PC-9 (cell line): ENCODE measurements at regions not wholly inside any gene's neighbourhood (a gene's known extent, or its start where the extent isn't known, plus 50 kb on each side); places are given as distances from the start of the nearest gene placed in this dataset.

Experiments used
- BruUV-seq: library from RNA; stranded (reverse); fragments of 400-500 nt; replicated peaks from 2 replicates; lab custom pipeline; 2021; lab: Mats Ljungman, UMichigan
- CTCF ChIA-PET: fragments of 300-600 bp; sonication (Branson Sonifier 250); formaldehyde crosslinking; loops from one replicate; lab custom pipeline; 2022; ENCODE audit warnings: antibody characterized with exemption; lab: Charles Lee
- POLR2A ChIA-PET: fragments of 300-600 bp; sonication (Branson Sonifier 250); formaldehyde crosslinking; loops from one replicate; lab custom pipeline; 2022; ENCODE audit warnings: antibody characterized with exemption; ENCODE audit not compliant: unreplicated experiment; lab: Charles Lee
- DNase-seq, 2 experiments: peaks; one replicate each; pipeline versions ENCODE4 v3.0.0 to v3.0.0-alpha.2; 2015 to 2022; ENCODE audit warnings: mixed read lengths in 1 of 2
- H2AFZ ChIP-seq: fragments of 200-600 bp; sonication (generic); 2 replicates; pipeline ENCODE4 v1.8.1; 2017; ENCODE audit warnings: antibody characterized with exemption
- H3F3A ChIP-seq: fragments of 200-600 bp; sonication (generic); 2 replicates; pipeline ENCODE4 v1.8.1; 2017; ENCODE audit warnings: antibody characterized with exemption, mild to moderate bottlenecking, low read depth; ENCODE audit not compliant: insufficient read depth
- H3K27ac ChIP-seq: fragments of 200-600 bp; sonication (generic); 2 replicates; pipeline ENCODE4 v1.6.1; 2016; ENCODE audit warnings: mixed run types
- H3K27me3 ChIP-seq: fragments of 200-600 bp; sonication (generic); 2 replicates; pipeline ENCODE4 v1.6.1; 2016; ENCODE audit warnings: low read depth, mixed run types; ENCODE audit not compliant: insufficient read depth
- H3K36me3 ChIP-seq: fragments of 200-600 bp; sonication (generic); 2 replicates; pipeline ENCODE4 v1.6.1; 2016; ENCODE audit warnings: low read depth, mixed run types
- H3K4me1 ChIP-seq: fragments of 200-600 bp; sonication (generic); replicated peaks from 2 replicates; pipeline ENCODE4 v1.6.1; 2016; ENCODE audit warnings: mixed run types; ENCODE audit not compliant: insufficient read depth
- H3K4me2 ChIP-seq: fragments of 200-600 bp; sonication (generic); 2 replicates; pipeline ENCODE4 v1.6.1; 2017; ENCODE audit warnings: mixed run types
- H3K4me3 ChIP-seq: fragments of 200-600 bp; sonication (generic); 2 replicates; pipeline ENCODE4 v1.6.1; 2016; ENCODE audit warnings: mixed run types
- H3K79me2 ChIP-seq: fragments of 200-600 bp; sonication (generic); 2 replicates; pipeline ENCODE4 v1.6.1; 2017; ENCODE audit warnings: low read depth, mixed run types
- H3K9me2 ChIP-seq: fragments of 200-600 bp; sonication (generic); 2 replicates; pipeline ENCODE4 v1.8.1; 2017; ENCODE audit warnings: mild to moderate bottlenecking; ENCODE audit not compliant: insufficient read depth
- H3K9me3 ChIP-seq: fragments of 200-600 bp; sonication (generic); 2 replicates; pipeline ENCODE4 v1.8.1; 2016; ENCODE audit warnings: low read depth; ENCODE audit not compliant: insufficient read depth
- H4K20me1 ChIP-seq: fragments of 200-600 bp; sonication (generic); 2 replicates; pipeline ENCODE4 v1.8.1; 2017; ENCODE audit not compliant: insufficient read depth
- EZH2 ChIP-seq: fragments of 200-600 bp; sonication (generic); IDR thresholded peaks from 2 replicates; pipeline ENCODE4 v1.8.0; 2017; ENCODE audit warnings: antibody characterized with exemption, low read depth
- intact Hi-C: fragments of 100-400 bp; cut with micrococcal nuclease; formaldehyde crosslinking; loops from one replicate; pipeline ENCODE4 v1.10.0; 2022; ENCODE audit not compliant: unreplicated experiment
- TF ChIP-seq, protein P1 (sequence below): fragments of 200-600 bp; sonication (generic); conservative IDR thresholded peaks from 2 replicates; pipeline ENCODE4 v1.6.1; 2017; ENCODE audit warnings: mixed run types, antibody characterized with exemption, mild to moderate bottlenecking, moderate library complexity

DNA sequence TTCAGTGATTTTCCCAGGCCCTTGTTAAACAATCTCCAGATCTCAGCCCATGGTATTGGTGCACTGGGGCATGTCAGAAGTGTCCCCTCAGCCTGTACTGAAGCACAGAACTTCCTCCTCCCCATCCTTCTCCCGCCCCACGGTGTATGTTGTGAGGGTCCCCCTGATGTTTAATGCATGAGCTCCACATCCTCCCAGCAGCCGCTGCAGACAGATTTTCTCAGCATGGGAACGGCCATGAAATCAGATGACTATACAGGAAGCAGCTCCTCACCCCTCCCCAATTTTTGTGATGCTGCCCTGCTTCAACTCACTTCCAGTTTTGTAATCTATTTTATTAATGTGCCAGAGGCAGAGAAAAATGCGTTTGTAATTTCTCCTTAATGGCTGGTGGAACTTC is 406.0 kb downstream of the MIAT start:
- no TSS peak for BruUV-seq
- no peak for DNase-seq
- ChIA-PET POLR2A (no interaction called here), CTCF (no interaction called here)
- Histone ChIP-seq H3K9me2 (no peaks in the 10 kb centered on the region), H3K4me2 (no peak overlapping the region), H3K36me3 (no peaks in the 10 kb centered on the region), H3K4me3 (no peak overlapping the region), H2AFZ (no peak overlapping the region), H3K27me3 (no peaks in the 10 kb centered on the region), H4K20me1 (no peaks in the 10 kb centered on the region), H3K9me3 (no peaks in the 10 kb centered on the region), H3F3A (no peaks in the 10 kb centered on the region), H3K4me1 (no peaks in the 10 kb centered on the region), H3K27ac (no peak overlapping the region), H3K79me2 (no peaks in the 10 kb centered on the region)
- intact Hi-C loops = no loop called here
- TF ChIP-seq, protein P1, sequence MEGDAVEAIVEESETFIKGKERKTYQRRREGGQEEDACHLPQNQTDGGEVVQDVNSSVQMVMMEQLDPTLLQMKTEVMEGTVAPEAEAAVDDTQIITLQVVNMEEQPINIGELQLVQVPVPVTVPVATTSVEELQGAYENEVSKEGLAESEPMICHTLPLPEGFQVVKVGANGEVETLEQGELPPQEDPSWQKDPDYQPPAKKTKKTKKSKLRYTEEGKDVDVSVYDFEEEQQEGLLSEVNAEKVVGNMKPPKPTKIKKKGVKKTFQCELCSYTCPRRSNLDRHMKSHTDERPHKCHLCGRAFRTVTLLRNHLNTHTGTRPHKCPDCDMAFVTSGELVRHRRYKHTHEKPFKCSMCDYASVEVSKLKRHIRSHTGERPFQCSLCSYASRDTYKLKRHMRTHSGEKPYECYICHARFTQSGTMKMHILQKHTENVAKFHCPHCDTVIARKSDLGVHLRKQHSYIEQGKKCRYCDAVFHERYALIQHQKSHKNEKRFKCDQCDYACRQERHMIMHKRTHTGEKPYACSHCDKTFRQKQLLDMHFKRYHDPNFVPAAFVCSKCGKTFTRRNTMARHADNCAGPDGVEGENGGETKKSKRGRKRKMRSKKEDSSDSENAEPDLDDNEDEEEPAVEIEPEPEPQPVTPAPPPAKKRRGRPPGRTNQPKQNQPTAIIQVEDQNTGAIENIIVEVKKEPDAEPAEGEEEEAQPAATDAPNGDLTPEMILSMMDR = no peak
- TF ChIP-seq EZH2 = no peak

DNA sequence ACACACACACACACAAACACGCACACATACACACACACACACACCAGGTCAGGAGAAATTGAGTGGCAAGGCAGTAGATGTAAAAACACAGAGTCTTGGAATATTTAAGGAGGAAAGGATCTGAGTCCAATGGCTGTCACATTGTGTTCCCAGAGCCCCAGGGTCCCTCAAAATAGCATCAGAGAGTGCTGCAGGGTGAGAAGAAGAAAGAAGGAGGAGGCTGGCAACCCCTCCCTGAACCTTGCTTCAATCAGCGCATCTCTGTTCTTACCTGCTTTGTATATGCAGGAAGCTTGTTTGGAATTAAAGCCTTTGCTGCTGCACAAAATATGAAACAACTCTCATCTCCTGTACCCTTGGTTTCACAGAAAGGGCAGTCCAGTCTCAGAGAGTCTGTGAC is 406.5 kb downstream of the MIAT start:
- no peaks in the 10 kb centered on the region for H4K20me1 ChIP-seq
- H3K4me1 ChIP-seq = no peaks in the 10 kb centered on the region
- H3K27me3 ChIP-seq = no peaks in the 10 kb centered on the region
- no peak overlapping the region for H3K4me2 ChIP-seq
- H3K4me3 ChIP-seq = no peak overlapping the region
- H3F3A ChIP-seq = no peaks in the 10 kb centered on the region
- no peak overlapping the region for H3K27ac ChIP-seq
- no peak for TF ChIP-seq EZH2
- TF ChIP-seq, protein P1 = no peak
- no TSS peak for BruUV-seq
- no peaks in the 10 kb centered on the region for H3K36me3 ChIP-seq
- H3K79me2 ChIP-seq = no peaks in the 10 kb centered on the region
- DNase-seq = no peak
- no peaks in the 10 kb centered on the region for H3K9me2 ChIP-seq
- no peak overlapping the region for H2AFZ ChIP-seq
- ChIA-PET POLR2A (no interaction called here), CTCF (no interaction called here)
- H3K9me3 ChIP-seq = no peaks in the 10 kb centered on the region
- intact Hi-C loops = no loop called here

DNA sequence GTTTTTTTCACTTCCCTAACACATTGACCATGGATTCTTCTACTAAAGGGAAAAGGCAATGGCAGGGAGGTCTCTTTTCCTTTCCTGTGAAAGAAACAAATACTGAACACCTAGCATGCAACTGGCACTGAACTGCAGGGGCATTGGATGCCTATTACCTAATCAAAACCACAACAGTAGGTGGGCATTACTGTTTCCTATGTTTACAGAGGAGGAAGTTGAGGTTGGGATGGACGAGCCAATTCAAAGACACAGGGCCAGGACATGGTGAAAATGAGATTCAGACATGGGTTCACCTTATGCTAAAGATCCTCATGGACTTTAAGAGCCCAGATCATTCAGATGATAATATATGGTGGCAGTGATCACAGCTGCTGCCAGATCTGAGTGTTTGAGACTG is 407.0 kb downstream of the MIAT start:
- no peaks in the 10 kb centered on the region for H3F3A ChIP-seq
- ChIA-PET CTCF (no interaction called here), POLR2A (no interaction called here)
- H3K9me2 ChIP-seq = 0 out of 2 replicates have a peak, but pooled peaks cover 3% of the 10 kb centered on the region
- no peaks in the 10 kb centered on the region for H3K79me2 ChIP-seq
- no TSS peak for BruUV-seq
- intact Hi-C loops = no loop called here
- H3K4me3 ChIP-seq = no peak overlapping the region
- H3K4me1 ChIP-seq = no peaks in the 10 kb centered on the region
- no peak for DNase-seq
- H3K4me2 ChIP-seq = no peak overlapping the region
- TF ChIP-seq, protein P1 = no peak
- no peak for TF ChIP-seq EZH2
- H3K9me3 ChIP-seq = no peaks in the 10 kb centered on the region
- no peaks in the 10 kb centered on the region for H3K36me3 ChIP-seq
- no peak overlapping the region for H3K27ac ChIP-seq
- H3K27me3 ChIP-seq = no peaks in the 10 kb centered on the region
- H2AFZ ChIP-seq = no peak overlapping the region
- no peaks in the 10 kb centered on the region for H4K20me1 ChIP-seq
